ENCODE measurements at regions not wholly inside any gene's neighbourhood (a gene's known extent, or its start where the extent isn't known, plus 50 kb on each side); places are given as distances from the start of the nearest gene placed in this dataset.

DNA sequence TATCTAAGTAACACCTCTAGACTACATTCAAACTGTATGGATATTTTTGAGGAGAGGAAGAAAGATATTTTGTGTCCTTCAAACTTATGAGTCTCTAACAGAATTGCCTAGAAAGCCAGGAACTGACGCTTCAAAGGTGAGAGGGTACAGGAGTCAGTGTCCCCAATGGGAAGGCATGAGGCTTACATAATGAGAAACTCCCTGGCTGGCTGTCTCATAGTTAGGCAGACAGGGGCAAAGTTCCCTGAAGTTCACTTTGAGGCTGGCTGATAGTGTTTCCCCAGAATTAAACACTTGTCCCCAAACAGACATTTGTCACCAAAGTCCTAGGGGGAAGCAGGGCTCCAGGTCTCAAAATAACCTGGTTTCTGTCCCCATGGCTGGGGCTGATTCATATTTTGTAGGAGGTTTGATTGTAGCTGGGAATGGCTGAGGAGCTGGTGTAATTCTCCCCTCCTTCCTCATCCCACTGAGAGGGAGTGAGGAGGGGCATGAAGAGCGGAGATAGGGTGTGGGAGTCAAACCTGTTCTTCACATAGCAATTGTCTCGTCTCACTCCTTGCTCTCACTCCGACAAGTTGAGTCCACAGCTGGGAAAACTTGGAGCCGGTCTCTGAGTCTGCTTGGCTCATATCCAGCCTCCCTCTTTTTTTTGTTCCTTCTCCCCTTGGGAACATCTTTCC is 56.4 kb upstream of the CISTR start:
- H3K27ac ChIP-seq = no peak overlapping the region
- no peak overlapping the region for H3K4me2 ChIP-seq
- ATAC-seq = no peak
- TF ChIP-seq, protein P1, sequence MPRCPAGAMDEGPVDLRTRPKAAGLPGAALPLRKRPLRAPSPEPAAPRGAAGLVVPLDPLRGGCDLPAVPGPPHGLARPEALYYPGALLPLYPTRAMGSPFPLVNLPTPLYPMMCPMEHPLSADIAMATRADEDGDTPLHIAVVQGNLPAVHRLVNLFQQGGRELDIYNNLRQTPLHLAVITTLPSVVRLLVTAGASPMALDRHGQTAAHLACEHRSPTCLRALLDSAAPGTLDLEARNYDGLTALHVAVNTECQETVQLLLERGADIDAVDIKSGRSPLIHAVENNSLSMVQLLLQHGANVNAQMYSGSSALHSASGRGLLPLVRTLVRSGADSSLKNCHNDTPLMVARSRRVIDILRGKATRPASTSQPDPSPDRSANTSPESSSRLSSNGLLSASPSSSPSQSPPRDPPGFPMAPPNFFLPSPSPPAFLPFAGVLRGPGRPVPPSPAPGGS (IDR thresholded peaks at IDR 0.05) = no peak
- TF ChIP-seq GATA3 (IDR thresholded peaks at IDR 0.05; ENCODE audit: borderline replicate concordance) (no peak), RAD21 (conservative IDR thresholded peaks at IDR 0.05 in 1 of 2, IDR thresholded peaks at IDR 0.05 in 1 of 2) (no peak), FOSB (CRISPR knock-in tag; IDR thresholded peaks at IDR 0.05) (no peak), RNF2 (IDR thresholded peaks at IDR 0.05; ENCODE audit: borderline replicate concordance, low read depth) (no peak), HOXB13 (CRISPR knock-in tag; IDR thresholded peaks at IDR 0.05; ENCODE audit: low read depth) (no peak), JUN (IDR thresholded peaks at IDR 0.05) (no peak), CHD2 (IDR thresholded peaks at IDR 0.05; ENCODE audit: low read length, partially characterized antibody) (no peak), RFX5 (IDR thresholded peaks at IDR 0.05) (no peak), FOSL2 (IDR thresholded peaks at IDR 0.05) (no peak), FOSL2 (CRISPR knock-in tag; IDR thresholded peaks at IDR 0.05) (no peak), CBX2 (IDR thresholded peaks at IDR 0.05; ENCODE audit: borderline replicate concordance, low read depth) (no peak), HOXA7 (CRISPR knock-in tag; IDR thresholded peaks at IDR 0.05) (no peak), CHD4 (IDR thresholded peaks at IDR 0.05; ENCODE audit: borderline replicate concordance) (no peak), POLR2A (IDR thresholded peaks at IDR 0.05; ENCODE audit: low read length) (no peak), KDM1A (IDR thresholded peaks at IDR 0.05; ENCODE audit: low read depth) (no peak)
- TF ChIP-seq, protein P2, sequence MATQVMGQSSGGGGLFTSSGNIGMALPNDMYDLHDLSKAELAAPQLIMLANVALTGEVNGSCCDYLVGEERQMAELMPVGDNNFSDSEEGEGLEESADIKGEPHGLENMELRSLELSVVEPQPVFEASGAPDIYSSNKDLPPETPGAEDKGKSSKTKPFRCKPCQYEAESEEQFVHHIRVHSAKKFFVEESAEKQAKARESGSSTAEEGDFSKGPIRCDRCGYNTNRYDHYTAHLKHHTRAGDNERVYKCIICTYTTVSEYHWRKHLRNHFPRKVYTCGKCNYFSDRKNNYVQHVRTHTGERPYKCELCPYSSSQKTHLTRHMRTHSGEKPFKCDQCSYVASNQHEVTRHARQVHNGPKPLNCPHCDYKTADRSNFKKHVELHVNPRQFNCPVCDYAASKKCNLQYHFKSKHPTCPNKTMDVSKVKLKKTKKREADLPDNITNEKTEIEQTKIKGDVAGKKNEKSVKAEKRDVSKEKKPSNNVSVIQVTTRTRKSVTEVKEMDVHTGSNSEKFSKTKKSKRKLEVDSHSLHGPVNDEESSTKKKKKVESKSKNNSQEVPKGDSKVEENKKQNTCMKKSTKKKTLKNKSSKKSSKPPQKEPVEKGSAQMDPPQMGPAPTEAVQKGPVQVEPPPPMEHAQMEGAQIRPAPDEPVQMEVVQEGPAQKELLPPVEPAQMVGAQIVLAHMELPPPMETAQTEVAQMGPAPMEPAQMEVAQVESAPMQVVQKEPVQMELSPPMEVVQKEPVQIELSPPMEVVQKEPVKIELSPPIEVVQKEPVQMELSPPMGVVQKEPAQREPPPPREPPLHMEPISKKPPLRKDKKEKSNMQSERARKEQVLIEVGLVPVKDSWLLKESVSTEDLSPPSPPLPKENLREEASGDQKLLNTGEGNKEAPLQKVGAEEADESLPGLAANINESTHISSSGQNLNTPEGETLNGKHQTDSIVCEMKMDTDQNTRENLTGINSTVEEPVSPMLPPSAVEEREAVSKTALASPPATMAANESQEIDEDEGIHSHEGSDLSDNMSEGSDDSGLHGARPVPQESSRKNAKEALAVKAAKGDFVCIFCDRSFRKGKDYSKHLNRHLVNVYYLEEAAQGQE (IDR thresholded peaks at IDR 0.05) = no peak
- TF ChIP-seq, protein P3, sequence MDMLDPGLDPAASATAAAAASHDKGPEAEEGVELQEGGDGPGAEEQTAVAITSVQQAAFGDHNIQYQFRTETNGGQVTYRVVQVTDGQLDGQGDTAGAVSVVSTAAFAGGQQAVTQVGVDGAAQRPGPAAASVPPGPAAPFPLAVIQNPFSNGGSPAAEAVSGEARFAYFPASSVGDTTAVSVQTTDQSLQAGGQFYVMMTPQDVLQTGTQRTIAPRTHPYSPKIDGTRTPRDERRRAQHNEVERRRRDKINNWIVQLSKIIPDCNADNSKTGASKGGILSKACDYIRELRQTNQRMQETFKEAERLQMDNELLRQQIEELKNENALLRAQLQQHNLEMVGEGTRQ (IDR thresholded peaks at IDR 0.05) = no peak
- TF ChIP-seq, protein P4, sequence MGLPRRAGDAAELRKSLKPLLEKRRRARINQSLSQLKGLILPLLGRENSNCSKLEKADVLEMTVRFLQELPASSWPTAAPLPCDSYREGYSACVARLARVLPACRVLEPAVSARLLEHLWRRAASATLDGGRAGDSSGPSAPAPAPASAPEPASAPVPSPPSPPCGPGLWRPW (IDR thresholded peaks at IDR 0.05) = no peak
- no peak overlapping the region for H3K4me3 ChIP-seq
- WGBS (ENCODE audit: missing lambda C conversion rate) = 89% methylated on average over 5 of the region's 5 CpGs
- H3K9me3 ChIP-seq = no peaks in the 10 kb centered on the region
- no peak for DNase-seq (ENCODE audit: low read depth in 1 of 2, low spot score in 1 of 2)
- CTCF ChIA-PET = interaction anchor here (1.4 kb wide), 1 partner anchor 40 kb away, joined by 3 read pairs; no protein-coding TSS in a partner anchor
- no peak for FAIRE-seq
- peaks cover 31% of the 10 kb centered on the region for H3K4me1 ChIP-seq
- POLR2A ChIA-PET = no interaction called here

DNA sequence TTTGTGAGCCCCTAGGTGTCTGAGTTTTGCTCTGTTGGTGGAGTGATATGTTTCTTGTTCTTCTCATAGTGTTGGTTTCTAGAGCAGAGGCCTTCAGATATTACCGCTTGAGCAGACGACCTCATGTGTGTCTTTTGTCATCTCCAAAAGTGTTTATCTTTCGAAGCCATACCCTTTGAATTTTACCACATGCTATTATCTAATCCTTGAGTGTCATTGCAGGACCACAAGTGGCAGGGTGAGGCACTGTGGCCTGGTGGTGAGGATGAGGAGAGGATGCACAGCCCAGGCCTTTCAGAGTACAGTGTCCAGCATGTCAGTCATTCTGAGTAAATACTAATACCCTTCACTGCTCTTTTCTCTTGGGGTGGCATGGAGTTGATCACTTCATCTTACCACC is 57.2 kb upstream of the CISTR start:
- CTCF ChIA-PET = interaction anchor here (0.8 kb wide), 1 partner anchor 136 kb away, joined by 3 read pairs; no protein-coding TSS in a partner anchor
- ATAC-seq = no peak
- FAIRE-seq = no peak
- WGBS (ENCODE audit: missing lambda C conversion rate) = 49% methylated on average over 3 of the region's 3 CpGs
- no peak for DNase-seq (ENCODE audit: low read depth in 1 of 2, low spot score in 1 of 2)
- Histone ChIP-seq H3K9me3 (no peaks in the 10 kb centered on the region), H3K27ac (no peak overlapping the region; a peak in 1 of 6 replicates), H3K4me3 (no peak overlapping the region), H3K4me2 (no peak overlapping the region), H3K4me1 (peaks cover 25% of the 10 kb centered on the region)
- POLR2A ChIA-PET = no interaction called here
- TF ChIP-seq, protein P1 (IDR thresholded peaks at IDR 0.05) = no peak
- TF ChIP-seq ZNF302 (CRISPR knock-in tag; IDR thresholded peaks at IDR 0.05) (no peak), ZSCAN20 (CRISPR knock-in tag; IDR thresholded peaks at IDR 0.05) (no peak), MYC (IDR thresholded peaks at IDR 0.05; ENCODE audit: borderline replicate concordance, low read length) (no peak), FOSB (CRISPR knock-in tag; IDR thresholded peaks at IDR 0.05) (no peak), EHF (CRISPR knock-in tag; IDR thresholded peaks at IDR 0.05) (no peak), NR3C1 (IDR thresholded peaks at IDR 0.05) (no peak), HOXB13 (CRISPR knock-in tag; IDR thresholded peaks at IDR 0.05; ENCODE audit: low read depth) (no peak), ESRRA (IDR thresholded peaks at IDR 0.05; ENCODE audit: borderline replicate concordance, low read length) (no peak), KDM1A (IDR thresholded peaks at IDR 0.05; ENCODE audit: low read depth) (no peak)
- TF ChIP-seq, protein P2 (IDR thresholded peaks at IDR 0.05) = no peak

Measured in A549 (cell line).